ENCODE measurements at regions not wholly inside any gene's neighbourhood (a gene's known extent, or its start where the extent isn't known, plus 50 kb on each side); places are given as distances from the start of the nearest gene placed in this dataset.

DNA sequence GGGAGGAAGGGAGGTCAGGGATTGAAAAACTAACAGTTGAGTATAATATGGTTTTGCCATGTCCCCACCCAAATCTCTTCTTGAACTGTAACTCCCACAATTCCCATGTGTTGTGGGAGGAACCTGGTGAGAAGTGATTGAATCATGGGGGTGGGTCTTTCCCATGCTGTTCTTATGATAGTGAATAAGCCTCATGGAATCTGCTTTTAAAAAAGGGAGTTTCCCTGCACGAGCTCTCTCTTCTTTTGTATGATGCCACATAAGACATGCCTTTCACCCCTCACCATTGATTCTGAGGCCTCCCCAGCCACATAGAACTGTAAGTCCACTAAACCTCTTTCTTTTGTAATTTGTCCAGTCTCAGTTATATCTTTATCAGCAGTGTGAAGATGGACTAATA lies 833.4 kb upstream of the MAP3K7 start:
- no peak for DNase-seq

DNA sequence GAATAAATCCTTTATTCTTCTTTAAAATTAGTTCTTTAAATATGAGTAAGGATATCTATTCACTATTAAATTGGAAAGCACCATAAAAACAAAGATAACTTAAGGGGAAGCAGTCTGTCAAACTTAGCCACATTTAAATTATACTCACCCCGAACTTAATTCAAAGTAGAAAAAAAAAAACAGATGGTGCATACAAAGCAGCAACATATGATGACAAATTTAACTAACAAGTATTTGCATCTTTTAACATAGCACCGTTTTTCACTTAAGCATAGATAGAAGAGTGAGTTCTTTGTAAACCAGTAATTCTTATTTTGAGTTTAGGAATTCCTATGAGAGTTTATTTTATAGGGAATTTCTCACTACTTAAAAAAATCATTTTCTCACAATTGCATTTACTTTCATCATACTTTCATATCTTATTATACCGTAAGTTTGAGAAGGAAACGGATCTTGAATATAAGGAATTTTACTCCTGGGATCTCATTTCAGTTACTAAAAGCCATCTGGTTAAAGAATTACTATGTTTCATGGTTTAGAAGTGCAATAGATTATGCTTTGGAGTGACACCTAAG lies 828.2 kb upstream of the MAP3K7 start:
- DNase-seq = no peak

DNA sequence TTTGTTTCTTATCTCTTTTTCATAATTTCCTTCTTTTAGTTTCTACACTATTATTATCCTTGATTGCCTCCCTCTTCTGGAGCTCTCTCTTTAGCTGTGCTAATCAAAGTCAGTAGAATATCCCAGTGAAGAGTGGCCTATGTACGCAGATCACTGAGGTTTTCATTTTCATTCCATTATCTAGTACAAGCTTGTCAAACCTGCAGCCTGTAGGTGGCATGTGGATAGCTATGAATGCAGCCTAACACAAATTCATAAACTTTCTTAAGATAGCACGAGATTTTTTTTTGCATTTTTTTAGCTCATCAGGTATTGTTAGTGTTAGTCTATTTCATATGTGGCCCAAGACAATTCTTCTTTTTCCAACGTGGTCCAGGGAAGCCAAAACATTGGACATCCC lies 825.7 kb upstream of the MAP3K7 start:
- DNase-seq = no peak

DNA sequence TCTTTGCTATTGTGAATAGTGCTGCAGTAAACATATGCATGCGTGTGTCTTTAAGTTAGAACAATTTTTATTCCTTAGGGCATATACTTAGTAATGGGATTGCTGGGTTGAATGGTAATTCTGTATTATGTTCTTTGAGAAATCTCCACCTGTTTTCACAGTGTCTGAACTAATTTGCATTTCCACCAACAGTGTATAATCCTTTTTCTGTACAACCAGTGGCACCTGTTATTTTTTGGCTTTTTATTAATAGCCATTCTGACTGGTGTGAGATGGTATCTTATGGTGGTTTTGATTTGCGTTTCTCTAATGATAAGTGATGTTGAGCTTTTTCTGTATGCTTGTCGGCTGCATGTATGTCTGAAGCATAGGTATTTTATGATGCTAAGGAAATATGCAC lies 820.8 kb upstream of the MAP3K7 start:
- no peak for DNase-seq

DNA sequence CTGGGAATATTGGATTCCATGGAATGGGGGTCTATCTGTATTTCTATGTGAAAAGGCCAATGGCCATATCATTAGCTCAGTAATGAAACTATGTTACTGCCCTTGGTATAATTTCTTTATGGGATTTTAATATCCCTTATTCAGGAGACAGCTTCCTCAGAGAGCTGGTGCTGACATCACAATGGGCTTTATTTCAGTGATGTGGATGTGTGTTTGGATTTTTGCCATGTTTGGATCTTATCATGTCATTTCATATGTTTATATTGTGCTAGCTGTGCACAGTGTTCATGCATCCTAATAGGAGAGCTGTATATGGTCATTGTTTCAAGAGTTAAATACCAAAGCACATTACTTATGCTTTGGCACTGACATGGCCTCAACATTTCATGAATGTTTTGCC lies 806.1 kb upstream of the MAP3K7 start:
- DNase-seq = no peak

DNA sequence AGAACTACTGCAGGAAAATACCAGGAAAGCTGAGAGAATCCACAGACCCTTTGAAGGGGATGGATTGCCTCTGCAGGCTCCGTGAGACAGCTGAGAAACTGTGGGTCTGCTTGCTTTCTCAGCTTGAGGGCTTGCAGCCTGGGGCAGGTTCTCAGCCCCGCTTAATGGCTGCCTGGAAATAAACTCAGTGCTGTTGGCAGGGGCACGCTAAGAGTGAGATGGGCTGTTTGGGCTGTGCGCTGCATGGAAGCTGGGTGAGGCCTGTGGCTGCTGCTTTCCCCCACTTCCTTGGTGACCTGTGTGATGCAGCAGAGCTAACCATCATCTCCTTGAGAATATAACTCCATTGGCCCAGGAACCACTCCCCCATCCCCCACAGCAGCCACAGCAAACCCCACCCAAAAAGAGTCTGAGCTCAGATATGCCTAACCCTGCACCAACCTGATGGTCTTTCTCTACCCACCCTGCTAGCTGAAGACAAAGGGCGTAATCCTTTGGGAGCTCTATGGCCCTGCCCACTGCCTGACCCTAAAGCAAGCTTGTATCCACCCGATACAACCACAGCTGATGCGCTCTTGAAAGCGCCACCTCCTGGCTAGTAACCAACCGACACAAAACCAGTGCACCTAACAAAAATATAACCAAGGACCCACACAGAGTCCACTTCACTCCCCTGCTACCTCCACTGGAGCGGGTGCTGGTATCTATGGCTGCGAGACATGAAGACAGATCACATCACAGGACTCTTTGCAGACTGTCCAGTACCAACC lies 800.6 kb upstream of the MAP3K7 start:
- no peak for DNase-seq

DNA sequence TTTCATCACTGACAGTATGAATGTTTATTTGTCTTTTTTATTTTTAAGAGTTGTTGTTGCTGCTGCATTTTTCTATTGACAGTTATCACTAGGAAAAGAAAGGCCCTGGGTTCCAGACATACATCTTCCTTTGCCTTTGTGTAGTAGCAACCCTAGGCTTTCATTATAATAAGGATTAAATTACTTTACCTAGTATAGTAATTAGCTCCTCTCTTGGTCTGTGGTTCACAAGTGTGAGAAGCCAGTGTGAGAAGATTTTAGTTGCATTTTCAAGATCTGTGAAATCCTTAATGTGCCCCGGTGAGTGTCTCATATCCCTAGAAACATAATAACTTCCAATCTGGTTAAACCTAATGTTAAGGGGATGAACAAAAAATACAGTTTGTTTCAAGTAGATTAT lies 799.3 kb upstream of the MAP3K7 start:
- DNase-seq = no peak

DNA sequence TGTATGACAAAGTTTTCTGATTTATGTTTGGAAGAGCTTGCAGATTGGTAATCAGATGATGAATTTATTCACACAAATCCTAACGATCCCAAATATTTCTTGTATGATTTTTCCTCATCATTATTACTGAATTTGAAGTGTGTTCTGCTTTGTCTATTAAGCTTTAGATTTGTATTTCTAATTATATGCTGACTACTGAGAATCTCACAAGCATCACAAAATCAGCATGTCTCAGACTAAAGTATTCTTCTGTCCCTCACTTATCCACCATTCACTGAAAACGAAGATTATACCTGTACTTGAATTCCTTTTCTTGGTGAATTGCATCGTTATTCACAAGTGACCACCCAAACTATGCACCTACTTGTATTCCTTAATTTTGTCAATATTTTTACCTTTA lies 796.3 kb upstream of the MAP3K7 start:
- no peak for DNase-seq

DNA sequence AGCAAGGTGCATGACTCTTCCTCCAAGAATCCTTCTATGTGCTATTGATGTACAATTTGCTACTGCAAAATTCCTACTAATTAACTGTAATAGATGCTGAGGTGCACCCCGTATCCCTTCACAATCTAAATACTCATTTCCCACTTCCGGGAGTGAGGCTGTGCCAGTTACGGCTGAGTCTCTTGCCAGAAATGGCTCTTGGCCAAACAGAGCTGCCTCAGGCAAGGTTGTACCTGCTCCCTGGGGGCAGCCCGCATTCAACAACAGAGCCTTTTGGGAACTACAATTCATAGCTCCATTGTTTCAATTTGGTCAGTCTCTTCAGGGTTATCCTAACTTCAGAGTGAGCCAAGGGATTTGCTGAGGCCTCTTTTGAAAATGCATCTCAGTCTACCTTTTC lies 789.8 kb upstream of the MAP3K7 start:
- DNase-seq = no peak

DNA sequence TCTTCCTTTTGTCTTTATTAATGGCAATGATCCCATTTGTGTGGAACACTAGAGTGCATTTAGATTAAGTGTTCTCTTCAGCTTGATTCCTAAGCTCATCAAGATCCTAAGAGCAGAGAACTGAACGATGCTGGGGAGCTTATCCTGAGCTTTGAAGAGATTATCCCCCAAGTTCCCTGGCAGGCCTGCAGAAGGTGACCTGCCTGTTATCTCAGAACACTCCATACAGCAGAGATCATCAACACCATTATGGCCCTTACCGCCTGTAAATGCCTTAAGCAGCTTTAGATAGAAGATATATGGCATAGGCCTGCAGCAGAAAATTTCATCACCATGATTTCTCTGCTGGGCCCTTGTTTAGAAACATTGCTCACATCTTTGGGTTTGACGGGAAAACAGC lies 779.9 kb upstream of the MAP3K7 start:
- DNase-seq = no peak

DNA sequence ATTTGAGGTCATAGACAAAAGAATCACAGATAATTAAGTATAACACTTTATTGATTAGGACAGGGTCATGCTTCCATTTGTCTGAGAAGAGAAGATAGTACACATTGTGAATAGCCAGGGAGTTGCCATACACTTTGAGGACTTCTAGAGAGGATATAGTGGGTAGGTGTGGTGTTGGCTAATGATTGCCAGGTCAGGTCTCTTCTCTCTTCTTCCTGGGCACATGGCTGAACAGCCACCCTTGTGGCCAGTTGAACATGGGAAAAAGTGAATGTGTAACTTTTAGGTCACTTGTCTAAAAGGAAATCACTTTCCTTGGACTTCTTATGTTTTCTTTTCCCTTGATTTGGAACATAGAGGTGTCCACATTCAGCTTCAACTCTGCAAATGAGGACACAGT lies 772.1 kb upstream of the MAP3K7 start:
- no peak for DNase-seq

DNA sequence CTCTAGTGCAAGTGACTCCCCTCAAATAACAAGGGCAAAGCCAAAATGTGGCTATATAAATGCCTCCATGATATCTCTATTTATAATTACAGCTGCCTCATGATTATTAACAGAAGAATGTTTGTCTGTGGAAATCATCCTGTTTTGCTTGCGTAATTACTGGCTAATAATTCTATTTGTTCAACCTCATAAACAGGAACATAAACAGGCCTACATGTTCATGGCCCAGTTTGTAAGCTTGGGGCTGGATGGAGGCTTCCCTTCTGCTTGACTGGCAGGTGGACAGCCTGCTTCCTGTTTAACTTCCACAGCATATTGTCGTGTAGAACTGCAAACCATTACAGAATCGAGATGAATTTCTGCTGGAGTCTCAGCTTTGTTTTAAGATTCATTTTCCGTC lies 766.0 kb upstream of the MAP3K7 start:
- no peak for DNase-seq

DNA sequence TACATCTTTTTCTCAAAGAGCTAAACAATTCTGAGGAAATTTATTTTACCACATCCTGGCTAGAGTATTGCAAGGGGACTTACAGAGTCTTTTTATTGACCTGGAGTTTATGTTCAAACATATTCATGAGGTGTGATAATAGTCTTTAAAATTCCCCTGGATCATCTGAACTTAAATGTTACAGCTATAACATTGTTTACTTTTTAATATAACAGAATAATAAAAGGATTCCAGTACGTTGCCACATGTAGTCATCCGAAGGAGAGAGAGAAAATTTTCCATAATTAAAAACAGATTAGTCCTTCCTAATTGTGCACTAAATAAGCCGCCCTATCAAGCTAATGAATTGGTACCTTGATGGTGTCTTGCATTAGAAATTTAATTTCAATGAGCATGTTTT lies 765.4 kb upstream of the MAP3K7 start:
- no peak for DNase-seq

DNA sequence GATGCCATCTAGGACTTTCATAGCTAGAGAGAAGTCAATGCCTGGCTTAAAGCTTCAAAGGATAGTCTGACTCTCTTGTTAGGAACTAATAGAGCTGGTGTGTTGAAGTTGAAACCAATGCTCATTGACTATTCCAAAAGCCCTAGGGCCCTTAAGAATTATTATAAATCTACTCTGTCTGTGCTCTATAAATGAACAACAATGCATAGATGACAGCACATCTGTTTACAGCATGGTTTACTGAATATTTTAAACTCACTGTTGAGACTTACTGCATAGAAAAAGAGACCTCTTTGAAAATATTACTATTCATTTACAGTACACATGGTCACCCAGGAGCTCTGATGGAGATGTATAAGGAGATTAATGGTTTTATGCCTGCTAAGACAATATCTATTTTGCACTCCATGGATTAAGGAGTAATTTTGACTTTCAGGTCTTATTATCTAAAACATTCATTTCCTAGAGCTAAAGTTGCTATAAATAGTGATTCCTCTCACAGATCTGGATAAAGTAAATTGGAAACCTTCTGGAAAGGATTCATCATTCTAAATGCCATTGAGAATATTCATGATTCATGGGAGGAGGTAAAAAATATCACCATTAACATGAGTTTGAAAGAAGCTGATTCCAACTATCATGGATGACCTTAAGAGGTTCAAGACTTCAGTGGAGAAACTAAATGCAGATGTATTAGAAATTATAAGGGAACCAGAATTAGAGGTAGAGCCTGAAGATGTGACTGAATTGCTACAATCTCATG lies 763.5 kb upstream of the MAP3K7 start:
- no peak for DNase-seq

DNA sequence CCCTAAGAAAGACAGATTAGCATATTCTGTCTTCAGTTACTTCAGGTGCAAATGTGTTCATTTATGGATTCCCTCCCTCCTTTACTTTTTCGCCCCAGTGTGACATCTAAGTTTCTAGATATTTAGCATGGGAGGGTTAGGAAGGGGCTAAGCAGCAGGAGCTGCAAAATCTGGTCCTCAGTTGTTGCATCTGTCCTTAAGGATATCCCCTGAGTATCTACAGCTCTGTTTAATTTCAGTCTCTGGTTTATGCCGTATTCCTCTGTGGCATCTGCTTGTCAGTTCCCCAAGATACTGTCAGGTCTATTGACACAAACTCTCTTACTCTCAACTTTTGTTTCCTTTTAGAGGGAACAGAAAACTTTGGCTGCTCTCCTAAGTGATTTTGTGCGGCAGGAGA lies 754.6 kb upstream of the MAP3K7 start:
- no peak for DNase-seq

DNA sequence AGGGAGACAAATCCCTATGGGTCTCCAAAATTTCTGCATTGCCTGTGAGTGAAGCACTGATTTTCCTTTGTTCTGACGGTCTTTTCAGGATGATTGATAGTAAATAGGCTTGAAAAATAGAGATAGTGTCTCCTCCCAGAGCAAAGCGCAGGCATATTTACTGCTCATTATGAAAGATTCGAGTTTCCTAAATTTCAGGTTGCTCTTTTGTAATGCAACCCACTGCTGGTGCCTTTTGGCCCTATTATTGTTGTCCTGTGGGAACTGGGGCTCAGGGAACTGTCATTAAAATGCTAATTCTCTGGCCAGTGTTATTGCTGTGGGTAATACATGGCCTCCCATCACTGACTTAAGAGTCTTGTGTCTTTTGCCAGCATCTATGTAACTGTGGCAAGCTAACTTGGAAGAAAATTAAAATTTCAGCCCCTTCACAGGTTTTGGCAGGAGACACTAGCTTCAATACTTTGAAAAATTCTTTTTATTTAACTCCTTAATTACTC lies 754.1 kb upstream of the MAP3K7 start:
- DNase-seq = no peak

DNA sequence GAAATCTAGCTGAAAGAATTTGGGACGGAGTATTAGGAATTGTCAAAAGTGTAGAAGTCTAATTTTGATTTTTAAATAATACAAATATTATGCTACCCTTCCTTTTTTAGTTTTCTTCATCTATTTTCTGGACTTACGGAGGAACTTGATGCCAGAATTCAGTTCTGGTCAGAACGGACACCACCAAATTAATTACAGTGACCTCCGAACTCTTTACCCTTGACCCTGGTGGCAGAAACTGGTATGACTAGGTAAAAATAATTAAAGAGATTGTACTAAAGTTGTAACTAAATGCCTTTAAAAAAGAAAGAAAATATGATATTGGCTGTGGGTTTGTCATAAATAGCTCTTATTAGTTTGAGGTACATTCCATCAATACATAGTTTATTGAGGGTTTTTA lies 751.1 kb upstream of the MAP3K7 start:
- no peak for DNase-seq

DNA sequence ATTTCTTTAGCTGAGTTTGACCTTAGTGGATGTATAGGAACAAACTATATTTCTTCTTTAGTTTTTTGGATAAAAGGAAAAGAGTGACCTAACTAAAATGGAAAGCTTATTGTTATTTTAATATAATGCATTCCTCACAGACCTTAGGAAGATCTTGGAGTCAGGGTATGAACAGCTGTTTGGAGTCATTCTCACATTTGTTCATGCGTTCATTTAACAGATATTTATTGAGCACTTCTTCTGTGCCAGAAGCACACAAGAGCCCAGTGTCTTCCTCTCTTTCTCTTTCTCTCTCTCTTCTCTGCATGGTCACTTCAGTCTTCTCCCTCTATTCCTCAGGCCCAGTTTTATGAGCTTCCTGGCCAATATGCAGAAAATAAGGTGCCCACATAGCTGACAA lies 744.0 kb upstream of the MAP3K7 start:
- DNase-seq = no peak

DNA sequence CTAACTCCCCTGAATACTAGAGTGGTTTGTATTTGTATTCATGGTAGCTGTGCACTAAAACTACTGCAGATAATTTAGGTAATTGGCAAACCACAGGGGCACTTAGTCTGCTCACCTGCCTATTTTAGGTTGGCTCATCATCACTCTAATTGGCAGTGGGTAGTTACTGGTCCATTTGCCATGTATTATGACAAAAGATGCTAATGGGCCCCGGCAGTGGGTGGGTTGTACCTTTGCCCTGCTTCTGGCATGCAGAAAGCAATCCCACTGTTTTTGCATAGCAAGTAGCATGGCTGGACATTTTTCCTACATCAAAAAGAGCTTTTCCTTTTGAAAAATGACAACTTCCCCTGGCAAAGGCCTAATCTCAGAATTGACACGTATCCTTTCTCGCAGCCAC lies 741.4 kb upstream of the MAP3K7 start:
- DNase-seq = no peak

DNA sequence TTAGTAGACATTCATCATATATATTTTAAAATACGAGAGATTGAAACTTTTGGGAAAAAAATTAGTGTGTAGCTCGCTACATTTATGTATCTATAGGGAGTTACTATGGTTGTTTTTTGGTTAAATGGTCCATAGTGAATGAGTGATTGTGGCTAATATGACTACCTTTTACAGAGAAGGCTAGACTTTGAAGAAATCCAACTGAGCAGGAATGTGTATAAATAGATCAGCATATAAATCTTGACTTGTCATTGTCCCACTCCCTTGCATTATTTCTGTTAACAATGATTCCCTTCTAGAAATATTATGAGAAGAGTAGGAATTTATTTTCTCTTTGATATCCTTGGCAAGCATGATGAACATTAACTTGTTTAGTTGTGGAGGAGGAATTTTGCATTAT lies 737.8 kb upstream of the MAP3K7 start:
- DNase-seq = no peak

DNA sequence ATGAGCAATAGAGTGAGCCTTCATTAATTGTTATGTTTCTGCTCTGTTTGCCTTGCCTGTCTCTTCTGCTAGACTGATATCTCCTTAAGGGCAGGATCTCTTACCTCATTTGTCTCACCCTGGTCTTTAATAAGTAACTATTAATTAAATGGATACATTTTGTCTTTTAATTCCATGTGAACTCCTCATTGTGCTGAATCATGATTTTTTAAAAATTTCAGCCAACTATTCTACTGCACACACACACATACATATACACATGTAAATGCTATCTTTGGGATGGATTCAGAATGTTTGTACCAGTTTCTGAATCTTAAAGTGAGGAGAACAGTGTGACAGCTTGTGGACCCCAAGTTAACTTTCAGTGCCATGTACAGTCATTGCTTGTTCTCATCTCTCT lies 731.1 kb upstream of the MAP3K7 start:
- no peak for DNase-seq

DNA sequence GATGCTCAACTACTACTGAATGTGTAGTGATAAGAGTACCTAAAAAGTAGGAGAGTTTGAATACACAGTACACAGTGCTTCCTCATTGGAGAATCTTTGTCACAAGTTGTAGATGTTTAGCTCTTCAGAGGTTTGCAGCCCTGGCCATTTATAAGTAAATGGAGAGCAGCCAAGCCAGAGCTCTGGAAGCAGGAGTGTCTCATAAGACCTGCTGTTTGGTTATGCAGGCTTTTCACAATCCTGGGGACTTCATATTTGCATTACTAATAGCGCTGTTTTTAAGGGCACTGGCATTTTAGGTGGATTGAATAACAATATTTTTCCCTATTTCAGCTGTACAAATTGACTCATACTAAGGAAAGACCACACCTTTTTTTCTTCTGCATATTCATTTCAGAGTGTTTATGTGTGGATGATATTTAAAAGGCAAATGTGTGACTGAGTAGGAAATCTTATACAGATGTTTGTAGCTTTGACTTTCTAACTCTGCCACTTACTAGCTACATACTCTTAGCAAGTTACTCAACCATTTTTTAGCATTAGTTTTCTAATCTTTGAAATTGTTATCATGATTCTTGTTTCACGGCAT lies 730.5 kb upstream of the MAP3K7 start:
- no peak for DNase-seq

DNA sequence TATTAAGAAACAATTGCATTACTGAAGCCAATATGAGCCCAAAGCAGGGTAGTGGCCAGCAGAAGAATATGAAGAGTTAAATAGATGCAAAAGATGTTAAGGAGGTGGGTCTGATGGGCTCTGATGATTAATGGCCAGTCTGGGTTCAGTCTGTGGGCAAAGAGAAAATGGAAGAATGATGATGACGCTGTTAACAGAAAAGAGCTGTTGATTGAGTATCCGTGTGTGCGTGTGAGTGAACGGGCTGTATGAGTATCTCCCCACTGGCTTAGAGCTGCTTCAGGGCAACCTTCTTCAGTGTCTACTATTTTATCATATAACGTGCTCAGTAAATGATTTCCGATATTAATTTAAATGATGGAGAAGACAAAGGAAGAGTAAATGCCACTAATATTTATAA lies 723.3 kb upstream of the MAP3K7 start:
- no peak for DNase-seq

DNA sequence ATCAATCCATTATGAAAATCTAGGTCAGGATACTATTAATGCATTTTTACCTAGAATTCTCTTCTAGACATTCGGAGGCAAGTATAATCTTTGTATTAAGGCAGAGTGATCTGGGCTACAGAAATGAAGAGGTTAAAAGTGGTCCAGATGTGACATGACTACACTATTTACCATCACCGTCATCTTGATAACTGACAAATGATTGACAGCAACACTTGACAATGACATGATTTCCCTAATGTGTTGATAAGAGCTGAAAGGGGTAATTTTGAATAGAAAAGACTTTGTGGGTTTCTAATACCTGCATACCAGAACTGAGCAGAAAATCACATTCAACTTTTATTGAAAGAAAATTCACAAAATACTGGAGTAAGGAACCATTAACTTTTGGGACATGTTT lies 718.9 kb upstream of the MAP3K7 start:
- DNase-seq = no peak
